ENCODE measurements at regions not wholly inside any gene's neighbourhood (a gene's known extent, or its start where the extent isn't known, plus 50 kb on each side); places are given as distances from the start of the nearest gene placed in this dataset.

- intact Hi-C loops (cut with micrococcal nuclease) = no loop called here
- POLR2A ChIA-PET = no interaction called here
- no peak overlapping the region for H3K4me3 Mint-ChIP-seq
- CTCF ChIA-PET = no interaction called here
- no peaks in the 10 kb centered on the region for H3K9me3 Mint-ChIP-seq
- no peak for ATAC-seq
- H3K27me3 Mint-ChIP-seq = no peaks in the 10 kb centered on the region
- TF ChIP-seq, protein P1, sequence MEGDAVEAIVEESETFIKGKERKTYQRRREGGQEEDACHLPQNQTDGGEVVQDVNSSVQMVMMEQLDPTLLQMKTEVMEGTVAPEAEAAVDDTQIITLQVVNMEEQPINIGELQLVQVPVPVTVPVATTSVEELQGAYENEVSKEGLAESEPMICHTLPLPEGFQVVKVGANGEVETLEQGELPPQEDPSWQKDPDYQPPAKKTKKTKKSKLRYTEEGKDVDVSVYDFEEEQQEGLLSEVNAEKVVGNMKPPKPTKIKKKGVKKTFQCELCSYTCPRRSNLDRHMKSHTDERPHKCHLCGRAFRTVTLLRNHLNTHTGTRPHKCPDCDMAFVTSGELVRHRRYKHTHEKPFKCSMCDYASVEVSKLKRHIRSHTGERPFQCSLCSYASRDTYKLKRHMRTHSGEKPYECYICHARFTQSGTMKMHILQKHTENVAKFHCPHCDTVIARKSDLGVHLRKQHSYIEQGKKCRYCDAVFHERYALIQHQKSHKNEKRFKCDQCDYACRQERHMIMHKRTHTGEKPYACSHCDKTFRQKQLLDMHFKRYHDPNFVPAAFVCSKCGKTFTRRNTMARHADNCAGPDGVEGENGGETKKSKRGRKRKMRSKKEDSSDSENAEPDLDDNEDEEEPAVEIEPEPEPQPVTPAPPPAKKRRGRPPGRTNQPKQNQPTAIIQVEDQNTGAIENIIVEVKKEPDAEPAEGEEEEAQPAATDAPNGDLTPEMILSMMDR (IDR thresholded peaks at IDR 0.05) = no peak
- no peak for DNase-seq
- H3K36me3 Mint-ChIP-seq (ENCODE audit: low read depth) = no peaks in the 10 kb centered on the region
- H3K27ac Mint-ChIP-seq = no peak overlapping the region
- no peaks in the 10 kb centered on the region for H3K4me1 Mint-ChIP-seq (ENCODE audit: low read depth)
Observed at GRCh38 chr20:40218971-40219370, 470.1 kb downstream of the MAFB start.

DNA sequence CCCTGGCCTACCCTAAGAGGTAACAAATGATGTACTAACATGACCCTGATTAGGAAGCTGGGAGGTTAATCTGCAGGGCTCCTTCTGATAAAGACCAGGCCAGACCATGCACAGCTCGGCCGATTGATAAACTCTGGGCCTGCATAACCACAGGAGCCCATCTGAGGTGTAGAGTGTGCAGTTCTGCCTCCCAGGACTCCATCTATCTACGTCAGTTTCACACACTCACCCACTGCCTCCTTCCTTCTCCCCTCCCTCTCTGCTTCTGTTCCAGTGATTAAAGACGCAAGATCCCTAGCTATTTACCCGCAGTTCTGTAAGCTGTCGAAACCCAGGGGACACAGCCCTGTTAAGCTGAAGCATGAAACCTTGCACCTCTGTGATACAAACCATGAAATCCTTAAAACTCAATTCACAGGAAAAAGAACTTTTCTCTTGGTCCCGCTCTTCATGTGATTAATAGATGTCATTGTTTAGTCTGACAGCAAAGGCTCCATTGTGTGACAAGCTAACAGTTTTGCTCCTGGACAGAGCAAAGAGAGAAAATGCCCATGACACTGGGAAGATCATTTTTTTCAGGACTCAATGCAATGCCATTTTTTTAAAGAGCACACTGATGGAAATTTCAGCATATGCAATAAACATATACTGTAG, 470.6 kb downstream of the MAFB start:
- Mint-ChIP-seq H3K4me1 (ENCODE audit: low read depth) (no peaks in the 10 kb centered on the region), H3K27me3 (no peaks in the 10 kb centered on the region), H3K4me3 (no peak overlapping the region), H3K27ac (no peak overlapping the region), H3K9me3 (no peaks in the 10 kb centered on the region), H3K36me3 (ENCODE audit: low read depth) (no peaks in the 10 kb centered on the region)
- POLR2A ChIA-PET = no interaction called here
- ATAC-seq (no peak), DNase-seq (no peak)
- intact Hi-C loops (cut with micrococcal nuclease) = no loop called here
- CTCF ChIA-PET = no interaction called here
- TF ChIP-seq, protein P1 (IDR thresholded peaks at IDR 0.05) = no peak

GRCh38 chr20:40207655-40208054, 481.4 kb downstream of the MAFB start:
- ATAC-seq (no peak), DNase-seq (no peak)
- intact Hi-C loops (cut with micrococcal nuclease) = no loop called here
- Mint-ChIP-seq H3K36me3 (ENCODE audit: low read depth) (no peaks in the 10 kb centered on the region), H3K27ac (no peak overlapping the region), H3K9me3 (peaks cover 2% of the 10 kb centered on the region), H3K4me3 (no peak overlapping the region), H3K4me1 (ENCODE audit: low read depth) (no peaks in the 10 kb centered on the region), H3K27me3 (peaks cover 10% of the 10 kb centered on the region)
- TF ChIP-seq, protein P1 (IDR thresholded peaks at IDR 0.05) = no peak
- CTCF ChIA-PET = no interaction called here
- POLR2A ChIA-PET = no interaction called here

DNA sequence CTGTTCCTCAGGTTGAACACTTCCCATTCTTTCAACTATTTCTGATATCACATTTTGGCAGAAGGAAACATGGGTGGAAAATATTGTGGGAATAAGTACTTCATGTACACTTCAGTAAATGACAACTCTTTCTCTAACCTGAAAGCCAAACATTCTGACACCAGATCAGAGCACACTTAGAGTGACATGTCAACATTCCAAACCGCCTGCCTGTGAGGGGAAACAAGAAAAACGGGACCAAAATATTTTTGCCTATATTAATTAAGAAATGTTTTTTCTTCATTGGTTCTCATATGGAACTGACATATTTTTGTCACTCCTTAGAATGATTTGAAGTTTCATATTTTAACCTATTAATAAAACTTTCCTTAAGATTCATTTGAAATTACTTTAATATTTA, 483.1 kb downstream of the MAFB start:
- H3K4me3 Mint-ChIP-seq = no peak overlapping the region
- TF ChIP-seq, protein P1 (IDR thresholded peaks at IDR 0.05) = no peak
- POLR2A ChIA-PET = no interaction called here
- DNase-seq = no peak
- H3K27me3 Mint-ChIP-seq = peaks cover 10% of the 10 kb centered on the region
- H3K4me1 Mint-ChIP-seq (ENCODE audit: low read depth) = no peaks in the 10 kb centered on the region
- no peak overlapping the region for H3K27ac Mint-ChIP-seq
- ATAC-seq = no peak
- intact Hi-C loops (cut with micrococcal nuclease) = no loop called here
- H3K9me3 Mint-ChIP-seq = peaks cover 2% of the 10 kb centered on the region
- H3K36me3 Mint-ChIP-seq (ENCODE audit: low read depth) = no peaks in the 10 kb centered on the region
- CTCF ChIA-PET = no interaction called here

GRCh38 chr20:40203032-40203431, 486.0 kb downstream of the MAFB start:
- H3K36me3 Mint-ChIP-seq (ENCODE audit: low read depth) = no peaks in the 10 kb centered on the region
- CTCF ChIA-PET = no interaction called here
- no peak overlapping the region for H3K27ac Mint-ChIP-seq
- POLR2A ChIA-PET = no interaction called here
- H3K27me3 Mint-ChIP-seq = peaks cover 10% of the 10 kb centered on the region
- intact Hi-C loops (cut with micrococcal nuclease) = no loop called here
- H3K4me1 Mint-ChIP-seq (ENCODE audit: low read depth) = no peaks in the 10 kb centered on the region
- peaks cover 2% of the 10 kb centered on the region for H3K9me3 Mint-ChIP-seq
- DNase-seq (no peak), ATAC-seq (no peak)
- no peak overlapping the region for H3K4me3 Mint-ChIP-seq
- TF ChIP-seq, protein P1 (IDR thresholded peaks at IDR 0.05) = no peak

Measured in activated CD8-positive, alpha-beta T cell treated with anti-CD3 and anti-CD28 coated beads for 36 hours (primary cell).